SK-N-SH (cell line): ENCODE measurements at regions not wholly inside any gene's neighbourhood (a gene's known extent, or its start where the extent isn't known, plus 50 kb on each side); places are given as distances from the start of the nearest gene placed in this dataset.

ENCODE experiments used
- CTCF ChIA-PET: fragments of 300-600, 350-600 bp; formaldehyde crosslinking; extraction: SDS; loops from one replicate; lab custom pipeline; 2021; lab: Yijun Ruan, JAX
- POLR2A ChIA-PET: fragments of 350-600 bp; sonication (Branson Sonifier 250); formaldehyde crosslinking; extraction: SDS; loops from one replicate; lab custom pipeline; 2020; ENCODE audit warnings: antibody characterized with exemption, inconsistent platforms; lab: Yijun Ruan, JAX
- DNase-seq: peaks from one replicate; pipeline ENCODE4 v3.0.0; 2012
- H2AFZ ChIP-seq: fragments of 200-600 bp; sonication (generic); 2 replicates; pipeline ENCODE4 v1.8.1; 2016; ENCODE audit warnings: antibody characterized with exemption, mild to moderate bottlenecking, low read depth
- H3F3A ChIP-seq: fragments of 200-600 bp; sonication (generic); replicated peaks from 2 replicates; pipeline ENCODE3; 2016; ENCODE audit warnings: antibody characterized with exemption, mild to moderate bottlenecking; ENCODE audit not compliant: insufficient read depth
- H3K27ac ChIP-seq, 2 experiments: fragments of 200-500 bp in 1 of 2; fragments of 200-600 bp in 1 of 2; sonication (Bioruptor generic) in 1 of 2; sonication (generic), shearing (Covaris generic) in 1 of 2; 2 replicates each; pipeline versions ENCODE4 v1.5.1 to v1.6.1; 2014 to 2016; ENCODE audit warnings: low read depth in 2 of 2, inconsistent platforms in 1 of 2, low read length in 1 of 2, mild to moderate bottlenecking in 1 of 2, mixed read lengths in 1 of 2
- H3K27me3 ChIP-seq: fragments of 200-600 bp; sonication (generic), shearing (Covaris generic); 2 replicates; pipeline ENCODE4 v1.6.1; 2016; ENCODE audit warnings: mixed run types; ENCODE audit not compliant: insufficient read depth
- H3K36me3 ChIP-seq, 2 experiments: fragments of 200-500 bp in 1 of 2; fragments of 200-600 bp in 1 of 2; sonication (Bioruptor generic) in 1 of 2; sonication (generic) in 1 of 2; replicated peaks in 1 of 2; 2 replicates each; pipeline versions ENCODE3 to v1.5.1; 2014 to 2016; ENCODE audit warnings: low read length in 1 of 2, mild to moderate bottlenecking in 1 of 2; ENCODE audit not compliant: insufficient read depth in 2 of 2, control insufficient read depth in 1 of 2
- H3K4me1 ChIP-seq, 2 experiments: fragments of 200-500 bp in 1 of 2; fragments of 200-600 bp in 1 of 2; sonication (Bioruptor generic) in 1 of 2; sonication (generic), shearing (Covaris generic) in 1 of 2; 2 replicates each; pipeline versions ENCODE4 v1.5.1 to v1.6.1; 2014 to 2016; ENCODE audit warnings: low read depth in 1 of 2, low read length in 1 of 2, mixed run types in 1 of 2; ENCODE audit not compliant: insufficient read depth in 2 of 2, control insufficient read depth in 1 of 2
- H3K4me2 ChIP-seq: fragments of 200-600 bp; sonication (generic), shearing (Covaris generic); 2 replicates; pipeline ENCODE4 v1.6.1; 2017; ENCODE audit warnings: mixed run types
- H3K4me3 ChIP-seq, 2 experiments: fragments of 200-500 bp in 1 of 2; fragments of 200-600 bp in 1 of 2; sonication (Bioruptor generic) in 1 of 2; sonication (generic), shearing (Covaris generic) in 1 of 2; 2 replicates each; pipeline versions ENCODE4 v1.5.1 to v1.8.1; 2014 to 2016; ENCODE audit warnings: low read depth in 2 of 2, inconsistent platforms in 1 of 2, low read length in 1 of 2, mild to moderate bottlenecking in 1 of 2, mixed read lengths in 1 of 2, moderate library complexity in 1 of 2
- H3K79me2 ChIP-seq: fragments of 200-600 bp; sonication (generic); 2 replicates; pipeline ENCODE4 v1.8.1; 2017; ENCODE audit warnings: mild to moderate bottlenecking; ENCODE audit not compliant: insufficient read depth
- H3K9ac ChIP-seq: fragments of 200-600 bp; sonication (generic); 2 replicates; pipeline ENCODE4 v1.6.1; 2017; ENCODE audit warnings: mixed run types
- H3K9me2 ChIP-seq: fragments of 200-600 bp; sonication (generic); 2 replicates; pipeline ENCODE4 v1.6.1; 2017; ENCODE audit warnings: mixed run types
- H3K9me3 ChIP-seq: fragments of 200-600 bp; sonication (generic); 2 replicates; pipeline ENCODE4 v1.6.1; 2017; ENCODE audit warnings: mixed run types, mild to moderate bottlenecking, moderate library complexity
- H4K20me1 ChIP-seq: fragments of 200-600 bp; sonication (generic); 2 replicates; pipeline ENCODE4 v1.6.1; 2017; ENCODE audit warnings: mild to moderate bottlenecking, mixed run types; ENCODE audit not compliant: insufficient read depth
- CHD2 ChIP-seq: fragments of 150-350 bp; IDR thresholded peaks from 2 replicates; pipeline ENCODE4 v1.6.1; 2018; ENCODE audit warnings: low read length; ENCODE audit not compliant: partially characterized antibody
- EZH2phosphoT487 ChIP-seq: fragments of 200-600 bp; sonication (generic); IDR thresholded peaks from 2 replicates; pipeline ENCODE4 v1.6.1; 2017; ENCODE audit warnings: low read depth, mixed run types, mild to moderate bottlenecking, antibody characterized with exemption, moderate library complexity, borderline replicate concordance
- FOXJ3 ChIP-seq: sonication (generic); formaldehyde crosslinking; IDR thresholded peaks from 2 replicates; pipeline ENCODE4 v1.5.1; 2020; ENCODE audit warnings: mild to moderate bottlenecking, missing genetic modification reagents
- MEF2A ChIP-seq: IDR thresholded peaks from 2 replicates; pipeline ENCODE4 v1.4.0; 2012; ENCODE audit warnings: low read depth, borderline replicate concordance
- MXI1 ChIP-seq: IDR thresholded peaks from 2 replicates; pipeline ENCODE4 v1.6.1; 2012; ENCODE audit warnings: mild to moderate bottlenecking, low read depth, low read length, improper control_type of control experiment
- RAD21 ChIP-seq: IDR thresholded peaks from 2 replicates; pipeline ENCODE4 v1.6.1; 2012; ENCODE audit warnings: mild to moderate bottlenecking, low read length
- RCOR1 ChIP-seq: fragments of 150-350 bp; IDR thresholded peaks from 2 replicates; pipeline ENCODE4 v1.6.1; 2017; ENCODE audit warnings: antibody characterized with exemption, low read length
- TCF12 ChIP-seq: IDR thresholded peaks from 2 replicates; pipeline ENCODE4 v1.4.0; 2012
- YY1 ChIP-seq: IDR thresholded peaks from 2 replicates; pipeline ENCODE4 v1.4.0; 2012; ENCODE audit warnings: low read depth, mild to moderate bottlenecking
- WGBS: methylation state at CpG from one replicate; pipeline ENCODE4 v1.1.6; 2017; ENCODE audit warnings: low lambda C conversion rate; 5-methylcytosine and 5-hydroxymethylcytosine counted together
- TF ChIP-seq, protein P1 (sequence below): fragments of 150-350 bp; IDR thresholded peaks from 2 replicates; pipeline ENCODE4 v1.6.1; 2016; ENCODE audit warnings: mild to moderate bottlenecking, low read depth, low read length
- TF ChIP-seq, protein P2 (sequence below): IDR thresholded peaks from 2 replicates; pipeline ENCODE4; 2012
- TF ChIP-seq, protein P3 (sequence below): fragments of 200-600 bp; sonication (generic); IDR thresholded peaks from 2 replicates; pipeline ENCODE4 v1.6.1; 2017; ENCODE audit warnings: antibody characterized with exemption, mild to moderate bottlenecking, moderate library complexity
- TF ChIP-seq, protein P4 (sequence below): IDR thresholded peaks from 2 replicates; pipeline ENCODE4 v1.6.1; 2012; ENCODE audit warnings: mild to moderate bottlenecking, low read depth, low read length, moderate library complexity

DNA sequence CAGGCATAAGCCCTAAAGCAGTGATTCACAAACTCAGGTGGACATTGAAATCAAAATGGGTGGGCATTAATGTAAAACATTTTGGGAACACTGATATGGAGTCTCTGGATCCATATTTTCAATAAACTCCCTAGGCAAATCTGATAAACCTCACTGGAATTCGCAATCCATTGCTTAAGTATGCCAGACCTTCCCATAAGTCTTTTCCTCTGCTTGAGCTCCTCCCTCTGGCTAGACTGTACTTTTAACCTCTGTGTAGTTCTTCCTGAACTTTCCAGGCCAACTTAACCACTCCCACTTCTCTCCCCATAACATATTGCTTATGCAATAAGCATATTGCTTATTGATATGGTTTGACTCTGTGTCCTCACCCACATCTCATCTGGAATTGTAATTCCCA lies 629.7 kb upstream of the IMPG1 start (continued):
- TF ChIP-seq, protein P1, sequence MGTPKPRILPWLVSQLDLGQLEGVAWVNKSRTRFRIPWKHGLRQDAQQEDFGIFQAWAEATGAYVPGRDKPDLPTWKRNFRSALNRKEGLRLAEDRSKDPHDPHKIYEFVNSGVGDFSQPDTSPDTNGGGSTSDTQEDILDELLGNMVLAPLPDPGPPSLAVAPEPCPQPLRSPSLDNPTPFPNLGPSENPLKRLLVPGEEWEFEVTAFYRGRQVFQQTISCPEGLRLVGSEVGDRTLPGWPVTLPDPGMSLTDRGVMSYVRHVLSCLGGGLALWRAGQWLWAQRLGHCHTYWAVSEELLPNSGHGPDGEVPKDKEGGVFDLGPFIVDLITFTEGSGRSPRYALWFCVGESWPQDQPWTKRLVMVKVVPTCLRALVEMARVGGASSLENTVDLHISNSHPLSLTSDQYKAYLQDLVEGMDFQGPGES = no peak
- TF ChIP-seq TCF12 (no peak), CHD2 (no peak), YY1 (no peak), RCOR1 (no peak), MEF2A (no peak)
- TF ChIP-seq, protein P2, sequence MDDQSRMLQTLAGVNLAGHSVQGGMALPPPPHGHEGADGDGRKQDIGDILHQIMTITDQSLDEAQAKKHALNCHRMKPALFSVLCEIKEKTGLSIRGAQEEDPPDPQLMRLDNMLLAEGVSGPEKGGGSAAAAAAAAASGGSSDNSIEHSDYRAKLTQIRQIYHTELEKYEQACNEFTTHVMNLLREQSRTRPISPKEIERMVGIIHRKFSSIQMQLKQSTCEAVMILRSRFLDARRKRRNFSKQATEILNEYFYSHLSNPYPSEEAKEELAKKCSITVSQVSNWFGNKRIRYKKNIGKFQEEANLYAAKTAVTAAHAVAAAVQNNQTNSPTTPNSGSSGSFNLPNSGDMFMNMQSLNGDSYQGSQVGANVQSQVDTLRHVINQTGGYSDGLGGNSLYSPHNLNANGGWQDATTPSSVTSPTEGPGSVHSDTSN = no peak

DNA sequence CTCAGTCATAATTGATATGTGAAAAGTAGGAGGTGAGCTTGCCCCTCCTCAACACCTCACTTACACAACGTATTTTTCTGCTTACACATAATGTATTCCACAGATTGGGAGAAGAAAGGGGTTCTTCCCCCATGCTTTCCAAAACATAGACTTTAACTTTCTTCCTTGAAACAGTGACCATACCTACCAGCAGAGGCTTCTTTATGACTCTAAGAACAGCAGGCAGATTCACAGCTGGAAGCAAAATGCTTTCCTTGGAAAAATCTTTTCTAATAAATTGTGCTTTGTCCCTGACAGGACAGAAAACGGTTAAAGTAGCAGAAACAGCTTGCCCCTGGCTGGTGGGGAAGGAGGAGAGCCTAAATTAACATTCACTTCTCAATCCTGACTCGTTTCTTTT lies 629.1 kb upstream of the IMPG1 start:
- H3K27ac ChIP-seq = no peak overlapping the region
- POLR2A ChIA-PET = no interaction called here
- H3K27me3 ChIP-seq = no peaks in the 10 kb centered on the region
- H3K4me3 ChIP-seq = no peak overlapping the region
- no peak overlapping the region for H3K9ac ChIP-seq
- H3K9me2 ChIP-seq = no peaks in the 10 kb centered on the region
- H3K4me1 ChIP-seq = no peaks in the 10 kb centered on the region
- WGBS = 2% methylated on average over 3 of the region's 3 CpGs
- CTCF ChIA-PET = no interaction called here
- H3F3A ChIP-seq = no peaks in the 10 kb centered on the region
- no peak overlapping the region for H2AFZ ChIP-seq
- no peaks in the 10 kb centered on the region for H3K79me2 ChIP-seq
- H4K20me1 ChIP-seq = no peaks in the 10 kb centered on the region
- no peak for DNase-seq
- H3K36me3 ChIP-seq = no peaks in the 10 kb centered on the region
- no peak overlapping the region for H3K4me2 ChIP-seq
- no peaks in the 10 kb centered on the region for H3K9me3 ChIP-seq
- TF ChIP-seq TCF12 (no peak), EZH2phosphoT487 (no peak), FOXJ3 (CRISPR knock-in tag) (no peak), RAD21 (no peak), MXI1 (no peak), YY1 (no peak), RCOR1 (no peak)
- TF ChIP-seq, protein P3, sequence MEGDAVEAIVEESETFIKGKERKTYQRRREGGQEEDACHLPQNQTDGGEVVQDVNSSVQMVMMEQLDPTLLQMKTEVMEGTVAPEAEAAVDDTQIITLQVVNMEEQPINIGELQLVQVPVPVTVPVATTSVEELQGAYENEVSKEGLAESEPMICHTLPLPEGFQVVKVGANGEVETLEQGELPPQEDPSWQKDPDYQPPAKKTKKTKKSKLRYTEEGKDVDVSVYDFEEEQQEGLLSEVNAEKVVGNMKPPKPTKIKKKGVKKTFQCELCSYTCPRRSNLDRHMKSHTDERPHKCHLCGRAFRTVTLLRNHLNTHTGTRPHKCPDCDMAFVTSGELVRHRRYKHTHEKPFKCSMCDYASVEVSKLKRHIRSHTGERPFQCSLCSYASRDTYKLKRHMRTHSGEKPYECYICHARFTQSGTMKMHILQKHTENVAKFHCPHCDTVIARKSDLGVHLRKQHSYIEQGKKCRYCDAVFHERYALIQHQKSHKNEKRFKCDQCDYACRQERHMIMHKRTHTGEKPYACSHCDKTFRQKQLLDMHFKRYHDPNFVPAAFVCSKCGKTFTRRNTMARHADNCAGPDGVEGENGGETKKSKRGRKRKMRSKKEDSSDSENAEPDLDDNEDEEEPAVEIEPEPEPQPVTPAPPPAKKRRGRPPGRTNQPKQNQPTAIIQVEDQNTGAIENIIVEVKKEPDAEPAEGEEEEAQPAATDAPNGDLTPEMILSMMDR = no peak
- TF ChIP-seq, protein P1 = no peak
- TF ChIP-seq, protein P4, sequence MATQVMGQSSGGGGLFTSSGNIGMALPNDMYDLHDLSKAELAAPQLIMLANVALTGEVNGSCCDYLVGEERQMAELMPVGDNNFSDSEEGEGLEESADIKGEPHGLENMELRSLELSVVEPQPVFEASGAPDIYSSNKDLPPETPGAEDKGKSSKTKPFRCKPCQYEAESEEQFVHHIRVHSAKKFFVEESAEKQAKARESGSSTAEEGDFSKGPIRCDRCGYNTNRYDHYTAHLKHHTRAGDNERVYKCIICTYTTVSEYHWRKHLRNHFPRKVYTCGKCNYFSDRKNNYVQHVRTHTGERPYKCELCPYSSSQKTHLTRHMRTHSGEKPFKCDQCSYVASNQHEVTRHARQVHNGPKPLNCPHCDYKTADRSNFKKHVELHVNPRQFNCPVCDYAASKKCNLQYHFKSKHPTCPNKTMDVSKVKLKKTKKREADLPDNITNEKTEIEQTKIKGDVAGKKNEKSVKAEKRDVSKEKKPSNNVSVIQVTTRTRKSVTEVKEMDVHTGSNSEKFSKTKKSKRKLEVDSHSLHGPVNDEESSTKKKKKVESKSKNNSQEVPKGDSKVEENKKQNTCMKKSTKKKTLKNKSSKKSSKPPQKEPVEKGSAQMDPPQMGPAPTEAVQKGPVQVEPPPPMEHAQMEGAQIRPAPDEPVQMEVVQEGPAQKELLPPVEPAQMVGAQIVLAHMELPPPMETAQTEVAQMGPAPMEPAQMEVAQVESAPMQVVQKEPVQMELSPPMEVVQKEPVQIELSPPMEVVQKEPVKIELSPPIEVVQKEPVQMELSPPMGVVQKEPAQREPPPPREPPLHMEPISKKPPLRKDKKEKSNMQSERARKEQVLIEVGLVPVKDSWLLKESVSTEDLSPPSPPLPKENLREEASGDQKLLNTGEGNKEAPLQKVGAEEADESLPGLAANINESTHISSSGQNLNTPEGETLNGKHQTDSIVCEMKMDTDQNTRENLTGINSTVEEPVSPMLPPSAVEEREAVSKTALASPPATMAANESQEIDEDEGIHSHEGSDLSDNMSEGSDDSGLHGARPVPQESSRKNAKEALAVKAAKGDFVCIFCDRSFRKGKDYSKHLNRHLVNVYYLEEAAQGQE = no peak
